IPS-NIHi7 (cell line): ENCODE measurements at regions not wholly inside any gene's neighbourhood (a gene's known extent, or its start where the extent isn't known, plus 50 kb on each side); places are given as distances from the start of the nearest gene placed in this dataset.

Experiments
- DNase-seq: peaks from one replicate; pipeline ENCODE4 v3.0.0; 2012; ENCODE audit warnings: mixed read lengths; ENCODE audit errors: extremely low spot score

- DNase-seq: no peak
Observed at GRCh38 chr14:29273513-29273912, 506.9 kb downstream of the FOXG1 start.

- DNase-seq: no peak
Observed at GRCh38 chr14:29274890-29275596, 508.5 kb downstream of the FOXG1 start.

- DNase-seq: no peak
Observed at GRCh38 chr14:29278301-29279263, 512.0 kb downstream of the FOXG1 start.

GRCh38 chr14:29282169-29282568 is 515.6 kb downstream of the FOXG1 start:
- DNase-seq: no peak

GRCh38 chr14:29290441-29290840 is 523.9 kb downstream of the FOXG1 start:
- no peak for DNase-seq

- no peak for DNase-seq
Observed at GRCh38 chr14:29299372-29299771, 532.8 kb downstream of the FOXG1 start.

DNA sequence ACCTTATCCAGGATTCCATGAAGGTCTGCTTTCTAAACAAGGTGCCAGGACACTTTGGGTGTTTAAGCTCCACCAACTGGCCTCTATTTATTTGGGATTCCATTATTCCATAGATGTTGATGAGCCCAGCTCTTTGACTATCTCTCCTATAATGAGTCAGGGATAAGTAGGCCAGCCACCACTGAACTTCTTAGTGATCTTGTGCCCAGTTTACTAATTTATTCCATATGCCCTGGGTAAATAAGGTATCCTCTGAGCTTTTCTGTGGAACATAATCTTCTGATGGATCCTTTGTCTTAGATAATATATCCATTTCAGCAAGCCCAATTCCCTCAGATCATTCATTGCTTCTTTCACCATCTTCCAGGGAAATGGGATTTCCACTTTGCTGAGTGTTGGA is 535.0 kb downstream of the FOXG1 start:
- no peak for DNase-seq

DNA sequence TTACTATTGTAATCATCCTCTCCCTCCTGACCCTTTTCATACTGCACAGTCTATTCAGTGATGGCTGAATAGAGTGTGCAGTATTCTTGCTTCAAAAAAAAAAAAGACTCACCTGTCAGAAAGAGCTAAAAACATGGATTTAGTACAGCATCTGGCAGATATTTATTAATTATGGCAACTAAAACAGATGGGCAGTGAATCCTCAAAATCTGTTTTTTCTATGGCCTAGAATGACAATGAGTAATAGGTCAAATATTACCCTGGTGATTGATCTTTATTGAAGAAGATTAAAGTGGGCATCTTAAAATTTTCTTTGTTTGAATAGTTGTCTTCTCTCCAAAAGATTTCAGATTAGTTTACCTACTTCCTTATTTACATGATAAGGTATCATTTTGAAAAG is 543.6 kb downstream of the FOXG1 start:
- DNase-seq: no peak

- no peak for DNase-seq
Observed at GRCh38 chr14:29310757-29311156, 544.2 kb downstream of the FOXG1 start.

GRCh38 chr14:29311983-29312382 is 545.4 kb downstream of the FOXG1 start:
- no peak for DNase-seq

GRCh38 chr14:29316936-29317335 is 550.3 kb downstream of the FOXG1 start:
- DNase-seq: no peak

GRCh38 chr14:29317423-29317822 is 550.8 kb downstream of the FOXG1 start:
- no peak for DNase-seq

DNA sequence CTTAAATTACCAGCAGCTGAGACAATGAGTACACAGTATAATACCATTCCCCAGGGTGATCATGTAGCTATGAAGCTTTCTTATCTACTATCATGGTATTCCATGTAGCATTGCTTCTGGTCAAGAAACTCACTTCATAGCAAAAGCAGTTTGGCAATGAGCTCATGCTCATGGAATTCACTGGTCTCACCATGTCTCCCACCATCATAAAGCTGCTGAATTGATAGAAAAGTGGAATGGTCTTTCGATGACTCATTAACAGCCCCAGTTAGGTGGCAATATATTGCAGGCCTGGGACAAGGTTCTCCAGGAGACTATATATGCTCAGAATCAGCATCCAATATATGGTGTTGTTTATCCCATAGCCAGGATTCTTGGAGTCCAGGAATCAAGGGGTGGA is 553.7 kb downstream of the FOXG1 start:
- no peak for DNase-seq

DNA sequence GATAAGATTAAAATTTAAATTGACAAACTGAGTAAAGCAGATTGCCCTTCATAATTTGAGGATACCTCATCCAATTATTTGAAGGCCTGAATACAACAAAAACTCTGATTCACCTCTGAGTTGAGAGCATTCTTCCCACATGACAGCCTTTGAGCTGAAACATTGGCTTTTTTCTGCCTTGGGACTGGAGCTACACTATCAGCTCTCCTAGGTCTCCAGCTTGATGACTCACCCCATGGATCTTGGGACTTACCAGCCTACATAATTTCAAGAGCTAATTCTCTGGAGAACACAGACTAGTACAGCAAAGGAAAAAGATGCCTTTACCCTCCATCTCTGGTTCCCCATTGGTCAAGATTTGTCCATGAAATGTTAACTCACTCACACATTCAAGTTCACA is 555.1 kb downstream of the FOXG1 start:
- DNase-seq: no peak

- no peak for DNase-seq
Observed at GRCh38 chr14:29339494-29340172, 573.0 kb downstream of the FOXG1 start.

- DNase-seq: no peak
Observed at GRCh38 chr14:29348504-29348903, 579.1 kb downstream of the PRKD1 start.

GRCh38 chr14:29350496-29350895 is 577.2 kb downstream of the PRKD1 start:
- no peak for DNase-seq

- no peak for DNase-seq
Observed at GRCh38 chr14:29351996-29352705, 575.5 kb downstream of the PRKD1 start.

GRCh38 chr14:29352706-29353080 is 575.0 kb downstream of the PRKD1 start:
- DNase-seq: no peak

- DNase-seq: no peak
Observed at GRCh38 chr14:29353513-29353912, 574.1 kb downstream of the PRKD1 start.

- no peak for DNase-seq
Observed at GRCh38 chr14:29354486-29354885, 573.2 kb downstream of the PRKD1 start.

GRCh38 chr14:29355331-29355730 is 572.3 kb downstream of the PRKD1 start:
- DNase-seq: no peak
